Heart left ventricle (tissue), 13 donors: ENCODE measurements at regions not wholly inside any gene's neighbourhood (a gene's known extent, or its start where the extent isn't known, plus 50 kb on each side); places are given as distances from the start of the nearest gene placed in this dataset.

Experiments used
- CTCF ChIP-seq, 12 donors: fragments of 200-600 bp; sonication (generic) in 4 of 12; IDR thresholded peaks; one replicate each; pipeline versions ENCODE4 v1.5.0 to v1.8.0; 2018 to 2022; ENCODE audit warnings: antibody characterized with exemption in 12 of 12, mild to moderate bottlenecking in 5 of 12
- POLR2A ChIP-seq, 2 donors: fragments of 450-650 bp; IDR thresholded peaks; one replicate each; pipeline ENCODE4 v1.6.1; 2017; ENCODE audit warnings: antibody characterized with exemption in 2 of 2, mild to moderate bottlenecking in 2 of 2, moderate library complexity in 2 of 2
- donor health status: ischemic (EF 13 %, LVEDD 7.1; RV severe dilation, severe dysfunction).
- donor health status: DM: no; HTN: yes; CAD: no.
- donor health status: DM: no; HTN: no; CAD: no.
- donor health status: ischemic (EF 25% LVEDD 6.9; RV normal size, moderate dysfunction).
- donor health status: ischemic (EF 25% LVEDD 5.7; RV mildly dilated, moderate dysfunction).
- donor health status: ischemic (EF 35%, LVEDD 5.7; RV mildly dilated, moderate dysfunction).
- donor health status: nonischemic (EF 11% LVEDD 7.7; RV severe dilation, severe dysfunction).
- donor health status: DM: yes; HTN: yes; CAD: no.
- donor health status: PGD.
- donor health status: ischemic (EF 29% LVEDD 5.4; RV normal size, mild dysfunction).
- donor health status: nonischemic (EF 23%, LVEDD 6.1; RV moderate dilation, normal function).

- TF ChIP-seq CTCF (IDR thresholded peaks at IDR 0.05) (no peak), POLR2A (IDR thresholded peaks at IDR 0.05) (no peak)
Observed at GRCh38 chr1:232425421-232425820, 204.5 kb downstream of the SIPA1L2 start.
